Breast epithelium (tissue), 3 donors: ENCODE measurements at regions not wholly inside any gene's neighbourhood (a gene's known extent, or its start where the extent isn't known, plus 50 kb on each side); places are given as distances from the start of the nearest gene placed in this dataset.

Experiments used
- CTCF ChIP-seq, 3 donors: fragments of 450-650 bp; IDR thresholded peaks; one replicate each; pipeline ENCODE4 v1.5.1; 2016 to 2017; ENCODE audit warnings: antibody characterized with exemption in 3 of 3, mild to moderate bottlenecking in 3 of 3, moderate library complexity in 3 of 3
- POLR2A ChIP-seq: fragments of 450-650 bp; IDR thresholded peaks from one replicate; pipeline ENCODE4 v1.6.1; 2016; ENCODE audit warnings: antibody characterized with exemption, mild to moderate bottlenecking, moderate library complexity
- POLR2AphosphoS5 ChIP-seq, 3 donors: sonication (generic); formaldehyde crosslinking; IDR thresholded peaks; one replicate each; pipeline ENCODE4 v1.6.1; 2017; ENCODE audit warnings: antibody characterized with exemption in 3 of 3

GRCh38 chr19:5230730-5231555, 109.7 kb downstream of the PTPRS start:
- TF ChIP-seq POLR2A (no peak), CTCF (IDR thresholded peaks at IDR 0.05) (no peak), POLR2AphosphoS5 (IDR thresholded peaks at IDR 0.05) (no peak)
